SKM-1 treated with dmso at 0.1 percent for 144 hours (cell line): ENCODE measurements at regions not wholly inside any gene's neighbourhood (a gene's known extent, or its start where the extent isn't known, plus 50 kb on each side); places are given as distances from the start of the nearest gene placed in this dataset.

ENCODE experiments used
- DNase-seq: peaks from one replicate; lab custom pipeline; 2025; ENCODE audit not compliant: unreplicated experiment; lab: John Stamatoyannopoulos, UW

DNA sequence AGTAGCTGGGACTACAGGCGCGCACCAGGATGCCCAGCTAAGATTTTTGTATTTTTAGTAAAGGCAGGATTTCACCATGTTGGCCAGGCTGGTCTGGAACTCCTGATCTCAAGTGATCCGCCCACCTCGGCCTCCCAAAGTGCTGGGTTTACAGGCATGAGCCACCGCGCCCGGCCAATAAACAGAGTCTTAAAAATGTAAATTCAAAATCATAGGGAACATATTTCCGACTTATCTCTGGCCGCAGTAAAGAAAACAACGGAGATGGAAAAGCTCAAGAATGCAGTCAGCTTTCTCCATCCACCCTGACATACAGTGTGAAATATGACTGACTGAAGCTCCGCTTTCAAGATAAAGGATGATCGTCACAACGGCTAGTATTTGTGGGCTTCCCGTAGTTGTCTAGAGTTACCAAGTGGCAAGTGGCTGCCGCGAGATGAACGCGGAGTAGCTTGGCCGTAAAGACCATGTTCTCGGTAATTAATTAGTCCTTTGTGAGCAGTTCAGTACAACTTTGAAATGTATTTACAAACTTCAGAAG lies 495.1 kb upstream of the FAT1 start:
- DNase-seq = no peak

DNA sequence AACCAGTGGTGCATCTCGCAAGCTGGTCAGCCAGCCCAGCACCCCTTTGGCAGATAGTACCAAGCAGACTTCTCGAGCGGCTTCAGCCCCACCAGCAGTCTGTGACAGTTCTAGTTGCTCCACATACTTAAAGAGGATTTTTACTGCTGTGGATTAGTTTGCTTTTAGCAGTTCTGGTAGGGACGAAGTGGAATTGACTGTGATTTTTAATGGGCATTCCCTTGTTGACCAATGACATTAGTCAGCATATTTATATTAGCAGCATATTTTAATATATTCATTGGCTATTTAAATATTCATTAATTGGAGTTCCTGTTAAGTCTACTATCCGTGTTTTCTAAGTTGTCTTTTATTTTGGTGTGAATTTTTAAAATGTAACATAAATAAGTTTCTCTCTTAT lies 500.9 kb upstream of the FAT1 start:
- no peak for DNase-seq

DNA sequence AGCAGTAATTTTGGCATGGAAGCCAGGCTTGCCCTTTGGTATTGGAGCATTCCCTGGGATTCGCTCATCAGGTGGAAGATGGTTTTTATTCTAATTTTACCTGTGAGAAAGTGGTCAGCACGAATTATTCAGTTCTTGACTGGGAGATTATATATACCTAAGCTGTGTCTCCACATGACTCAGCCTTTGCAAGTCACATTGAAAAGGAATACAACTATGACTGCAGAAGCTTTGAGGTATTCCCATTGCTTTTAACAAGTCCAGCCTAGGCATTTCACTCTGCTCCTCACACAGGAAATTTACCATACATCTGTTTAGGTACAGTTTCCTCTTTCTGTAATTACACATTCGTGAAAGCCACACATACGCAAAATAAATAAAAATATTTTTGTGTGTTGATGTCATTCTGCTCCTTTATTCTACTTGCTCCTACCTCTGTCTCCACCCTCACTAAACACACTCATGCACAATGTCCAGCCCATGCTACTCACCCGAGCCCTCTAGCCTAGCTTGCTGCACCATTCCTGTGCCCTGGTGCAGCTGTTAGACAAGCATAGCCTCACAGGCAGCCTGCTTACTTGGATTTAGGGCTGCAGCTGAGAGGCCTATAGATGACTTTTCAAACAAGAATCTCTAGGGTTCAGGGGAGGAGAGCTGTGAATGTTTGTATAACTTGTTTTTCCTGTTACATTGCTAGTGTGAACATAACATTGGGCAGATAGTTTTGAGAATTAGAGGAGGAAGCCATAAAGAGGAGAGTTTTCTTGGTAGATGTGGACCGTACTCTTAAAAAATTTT lies 504.4 kb upstream of the FAT1 start:
- no peak for DNase-seq

DNA sequence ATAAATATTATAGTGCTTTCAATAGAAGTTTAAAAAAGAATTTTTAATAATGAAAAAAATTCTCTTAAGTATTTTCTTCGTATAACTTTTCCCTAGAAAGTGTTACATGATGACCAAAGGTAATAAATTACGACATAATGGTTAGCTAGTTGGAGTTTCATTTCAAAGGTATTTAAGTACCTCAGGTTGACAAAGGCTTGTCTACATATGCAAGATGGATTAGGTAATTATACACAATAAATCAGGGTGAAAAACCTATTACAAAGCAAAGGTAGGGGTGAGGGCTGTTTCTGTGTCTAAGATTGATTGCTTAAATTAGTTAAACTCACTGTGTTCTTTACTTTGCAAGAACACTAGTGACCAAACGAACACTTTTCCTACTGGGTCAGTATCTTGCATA lies 508.5 kb upstream of the FAT1 start:
- no peak for DNase-seq

DNA sequence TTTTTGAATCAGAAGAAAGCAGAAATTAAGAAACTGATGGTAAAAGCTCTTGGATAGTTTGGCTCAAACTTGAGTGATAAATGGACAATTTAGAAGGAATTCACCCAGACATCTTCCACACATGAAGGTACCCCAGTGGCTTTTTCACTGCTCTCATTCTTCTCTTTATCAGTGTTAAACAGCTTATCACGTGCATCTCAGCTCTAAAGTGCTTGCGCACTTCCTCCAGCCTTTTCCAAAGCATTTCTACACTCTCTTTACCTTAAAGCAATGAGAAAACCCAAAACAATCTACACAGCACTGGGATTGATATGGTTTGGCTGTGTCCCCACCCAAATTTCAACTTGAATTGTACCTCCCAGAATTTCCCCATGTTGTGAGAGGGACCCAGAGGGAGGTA lies 509.1 kb upstream of the FAT1 start:
- no peak for DNase-seq

DNA sequence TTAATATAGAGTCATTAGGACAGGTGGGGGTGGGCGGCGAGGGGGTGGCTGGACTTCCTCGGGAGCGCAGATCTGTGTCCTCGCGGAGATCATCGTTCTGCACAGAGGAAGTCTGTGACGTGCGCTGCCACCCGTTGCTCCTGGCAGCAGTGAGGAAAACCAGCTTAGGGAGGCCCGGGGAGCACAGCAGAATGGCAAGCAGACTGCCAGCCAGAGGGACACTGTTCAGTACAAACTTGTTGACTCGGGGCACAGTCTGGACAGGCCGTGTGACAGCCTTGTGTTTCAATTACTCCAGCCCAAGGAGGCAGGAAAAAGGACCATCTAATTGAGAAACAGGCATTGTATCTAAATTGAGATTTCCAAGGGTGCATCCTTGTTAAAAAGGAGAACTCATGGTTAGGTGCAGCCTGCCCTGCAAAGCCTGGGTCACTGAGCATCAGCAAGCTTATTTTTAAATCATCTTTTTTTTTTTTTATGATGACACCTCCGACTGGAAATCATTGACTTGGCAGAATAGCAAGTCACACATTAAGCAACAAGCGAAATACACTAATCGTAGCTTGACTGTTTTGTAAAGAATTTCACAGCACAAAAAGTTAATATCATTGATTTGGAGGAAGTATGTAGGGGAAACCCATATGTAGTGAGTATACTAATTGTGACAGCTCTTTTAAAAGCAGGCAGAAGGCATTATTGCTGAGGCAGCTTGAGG lies 512.0 kb upstream of the FAT1 start:
- no peak for DNase-seq

DNA sequence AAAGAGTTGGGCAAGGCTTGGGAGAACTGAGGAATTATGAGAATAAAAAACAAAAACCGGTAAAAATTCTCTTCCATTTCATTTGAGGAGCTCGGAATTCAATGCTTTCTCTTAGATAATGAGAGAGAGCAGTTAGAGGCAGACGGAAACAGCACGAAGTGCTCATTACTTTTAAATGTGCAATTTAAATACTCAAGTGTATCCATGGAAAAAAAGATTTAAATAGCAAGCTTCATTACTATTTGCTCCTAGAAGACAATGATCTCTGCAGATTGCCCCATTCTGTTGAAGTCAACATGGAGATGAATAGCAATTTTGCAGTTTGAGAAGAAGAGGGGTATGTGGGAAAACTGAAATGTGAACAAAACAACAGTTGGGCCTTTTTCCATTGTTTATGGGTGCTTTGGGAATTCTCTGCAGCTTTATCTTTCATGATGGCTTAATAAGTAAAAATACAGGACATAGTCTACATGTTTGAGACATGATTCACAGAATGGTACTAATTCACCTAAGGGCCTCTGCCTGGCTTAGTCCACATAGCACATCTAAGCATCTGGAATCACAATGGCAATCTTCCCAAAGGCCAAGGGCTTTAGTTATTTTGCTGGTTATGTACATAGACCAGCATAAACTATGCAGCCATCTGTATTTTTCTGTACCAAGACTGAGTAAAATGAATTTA lies 512.7 kb upstream of the FAT1 start:
- DNase-seq = no peak

DNA sequence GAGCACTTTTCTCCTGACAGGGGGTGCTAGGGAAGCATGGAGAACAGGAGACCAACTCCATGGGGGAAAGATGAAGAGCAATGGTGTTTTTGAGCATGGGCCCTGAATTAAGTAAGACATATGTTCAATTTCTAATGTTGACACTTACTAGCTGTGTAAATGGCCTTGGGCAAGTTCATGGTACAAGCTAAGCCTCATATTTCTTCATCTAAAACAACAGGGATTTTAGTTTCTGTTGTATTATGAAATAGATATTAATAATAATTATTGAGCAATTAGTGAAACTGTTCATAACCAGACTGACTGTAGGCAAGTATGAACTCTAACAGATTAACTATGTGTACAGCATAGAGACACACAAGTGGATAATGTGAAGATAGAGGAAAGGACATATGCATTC lies 515.0 kb upstream of the FAT1 start:
- no peak for DNase-seq

DNA sequence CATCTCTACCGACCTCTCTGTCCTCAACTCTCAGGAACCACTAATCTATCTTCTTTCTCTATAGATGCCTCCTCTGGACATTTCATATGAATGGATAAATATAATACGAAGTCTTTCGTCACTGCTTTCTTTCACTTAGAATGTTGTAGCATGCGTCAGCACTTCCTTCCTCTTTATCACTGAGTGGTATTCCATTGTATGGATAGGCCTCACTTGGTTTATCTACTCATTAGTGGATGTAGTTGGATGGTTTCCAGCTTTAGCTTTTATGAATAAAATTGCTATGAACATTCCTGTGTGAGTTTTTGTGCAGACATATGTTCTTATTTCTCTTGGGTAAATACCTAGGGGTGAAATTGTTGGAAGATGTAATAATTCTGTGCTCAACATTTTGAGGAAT lies 528.2 kb upstream of the FAT1 start:
- no peak for DNase-seq

DNA sequence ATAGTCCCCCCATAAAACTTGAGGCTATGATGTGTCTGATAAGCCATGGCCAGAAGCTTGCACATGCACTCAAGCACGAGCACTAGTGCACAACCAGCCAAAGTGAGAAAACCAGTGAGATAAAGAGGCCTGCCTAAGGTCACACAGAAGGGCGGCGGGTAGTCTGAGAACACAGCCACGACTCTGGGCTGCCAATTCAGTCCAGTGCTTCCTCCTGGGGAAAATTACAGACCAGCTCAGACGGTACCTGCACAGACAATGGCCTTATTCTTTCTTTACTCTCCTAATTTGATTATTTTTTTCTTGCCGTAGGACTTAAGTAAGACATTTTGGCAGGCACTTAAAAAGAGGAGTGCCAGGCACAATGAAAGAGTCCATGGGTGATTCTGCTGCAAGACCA lies 533.2 kb upstream of the FAT1 start:
- no peak for DNase-seq

DNA sequence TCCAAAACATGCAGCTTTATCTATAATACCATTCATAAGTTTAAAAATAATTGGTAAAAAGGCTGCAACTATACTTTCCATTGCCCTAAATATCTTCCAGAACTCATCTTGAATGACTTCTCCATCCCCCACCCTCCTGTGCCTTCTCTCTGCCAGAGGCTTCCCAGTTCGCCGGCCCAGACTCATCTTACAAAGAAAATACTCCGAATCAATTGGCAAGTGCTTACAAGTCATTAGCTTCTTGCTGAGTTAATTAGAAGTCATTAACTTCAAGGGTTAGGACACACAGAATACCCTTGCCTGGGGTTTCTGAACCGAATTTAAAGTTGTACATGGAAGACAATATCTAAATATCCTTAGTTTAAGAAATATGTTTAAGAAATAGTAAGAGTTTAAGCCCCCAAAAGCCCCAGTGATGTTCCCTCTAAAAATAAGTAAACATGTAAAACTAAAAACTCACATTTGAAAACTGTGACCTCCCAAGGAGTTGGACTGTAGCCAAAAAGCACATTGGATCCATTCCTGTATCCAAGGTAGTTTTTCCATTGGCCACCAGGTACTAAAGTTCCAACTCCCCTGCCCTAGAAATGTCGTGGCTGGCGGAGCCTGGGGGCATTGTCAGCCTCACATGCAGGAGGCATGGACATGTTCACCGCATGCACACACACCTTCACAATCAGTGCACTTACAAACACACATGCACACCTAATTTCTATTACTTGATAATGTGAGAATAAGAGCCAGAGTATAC lies 535.2 kb upstream of the FAT1 start:
- no peak for DNase-seq

DNA sequence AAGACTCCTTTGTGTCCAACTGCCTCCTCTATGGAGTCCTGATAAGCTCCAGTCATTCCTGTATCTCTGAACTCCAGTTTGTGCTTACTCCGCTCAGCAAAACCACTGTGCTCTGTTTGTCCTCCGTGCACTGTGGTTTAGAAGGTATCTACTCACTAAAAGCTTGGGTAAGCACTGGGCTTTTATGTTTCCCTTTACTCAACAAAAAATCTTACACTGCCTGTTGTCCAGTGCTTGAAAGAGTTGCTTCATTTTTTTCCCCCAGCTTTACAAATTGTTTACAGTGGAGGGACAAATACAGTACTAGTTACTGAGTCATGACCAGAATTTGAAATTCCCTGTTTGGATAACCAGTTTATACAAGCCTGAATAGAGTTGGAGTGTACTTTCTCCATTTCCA lies 545.3 kb upstream of the FAT1 start:
- DNase-seq = no peak

DNA sequence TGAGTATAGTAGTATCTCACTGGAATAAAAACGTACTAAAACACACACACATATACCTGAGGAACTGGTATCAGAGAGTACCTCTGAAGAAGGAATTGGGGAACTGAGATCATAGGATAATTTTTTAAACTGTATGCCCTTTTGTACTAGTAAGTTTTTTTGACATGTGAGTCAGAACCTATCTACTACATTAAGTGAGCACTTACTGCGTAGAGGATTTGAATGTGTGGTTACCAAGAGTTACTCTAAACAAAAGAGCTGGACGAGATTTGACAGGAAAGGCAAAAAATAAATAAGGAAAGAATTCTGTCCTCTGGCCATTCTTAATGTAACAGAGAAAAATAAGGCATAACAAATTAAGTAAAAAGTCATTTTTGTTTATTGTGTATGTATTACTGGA lies 546.5 kb upstream of the FAT1 start:
- DNase-seq = no peak

DNA sequence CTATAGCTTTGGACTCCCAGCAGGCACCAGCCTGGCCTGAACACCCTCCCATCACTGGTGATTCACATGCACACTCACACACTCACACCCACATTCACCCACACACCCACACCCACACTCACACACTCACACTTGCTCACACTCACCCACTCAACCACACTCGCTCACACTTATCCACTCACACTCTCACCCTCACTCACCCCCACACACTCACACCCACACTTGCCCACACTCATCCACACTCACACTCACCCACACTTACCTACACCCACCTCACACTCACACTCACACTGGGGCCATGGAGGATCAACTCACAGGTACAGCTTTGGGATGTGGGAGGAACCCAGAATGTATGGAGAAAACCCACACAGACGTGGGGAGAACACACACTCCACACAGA lies 548.2 kb upstream of the FAT1 start:
- DNase-seq = no peak

DNA sequence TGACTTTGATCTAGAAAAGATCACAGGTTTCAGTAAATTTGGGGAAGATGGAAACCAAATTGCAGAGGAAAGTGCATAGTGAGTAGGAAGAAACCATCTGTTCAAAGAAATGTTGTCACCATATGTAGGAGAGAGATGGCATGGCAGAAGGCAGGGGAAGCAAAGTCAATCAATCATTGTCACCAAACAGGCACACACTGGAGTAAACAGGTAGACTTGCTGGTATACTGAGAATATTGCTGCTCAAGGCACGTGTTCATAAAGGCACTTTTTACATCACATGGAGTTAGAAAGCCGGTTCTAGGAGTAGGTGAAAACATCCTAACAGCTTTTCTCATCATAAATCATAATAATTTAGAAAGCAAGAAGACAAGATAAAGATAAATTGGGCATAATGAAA lies 550.5 kb upstream of the FAT1 start:
- no peak for DNase-seq

DNA sequence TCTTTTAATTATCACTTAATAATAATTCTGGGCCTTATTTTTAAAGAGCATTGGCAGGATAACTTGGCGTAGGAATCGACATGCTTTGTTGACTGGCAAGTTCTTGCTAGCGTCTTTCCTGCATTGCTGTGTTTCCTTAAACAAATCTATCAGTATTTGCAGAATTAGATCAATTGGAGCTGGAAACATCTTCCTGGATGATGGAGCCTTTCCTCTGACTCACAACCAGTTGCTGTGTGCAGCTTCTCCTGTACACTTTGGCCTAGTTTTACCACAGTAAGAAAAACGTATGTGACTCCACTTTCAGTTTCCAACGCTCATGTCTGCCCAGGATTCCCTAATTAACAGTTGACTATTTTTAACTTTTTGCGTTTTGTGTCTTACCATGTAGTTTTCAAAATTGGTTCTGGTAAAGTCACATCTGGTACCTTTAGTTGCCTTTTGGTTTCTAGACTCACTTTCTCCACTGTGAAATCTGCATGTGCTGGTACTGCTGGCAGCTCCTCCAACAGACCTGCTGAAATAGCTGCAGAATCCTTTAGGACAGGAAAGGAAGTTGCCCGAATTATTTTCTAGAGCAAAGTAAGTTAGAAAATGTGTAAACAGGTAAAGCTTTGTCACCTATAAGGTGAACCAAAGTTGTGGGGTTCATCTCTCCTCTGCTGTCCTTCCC lies 553.2 kb upstream of the FAT1 start:
- DNase-seq = no peak

DNA sequence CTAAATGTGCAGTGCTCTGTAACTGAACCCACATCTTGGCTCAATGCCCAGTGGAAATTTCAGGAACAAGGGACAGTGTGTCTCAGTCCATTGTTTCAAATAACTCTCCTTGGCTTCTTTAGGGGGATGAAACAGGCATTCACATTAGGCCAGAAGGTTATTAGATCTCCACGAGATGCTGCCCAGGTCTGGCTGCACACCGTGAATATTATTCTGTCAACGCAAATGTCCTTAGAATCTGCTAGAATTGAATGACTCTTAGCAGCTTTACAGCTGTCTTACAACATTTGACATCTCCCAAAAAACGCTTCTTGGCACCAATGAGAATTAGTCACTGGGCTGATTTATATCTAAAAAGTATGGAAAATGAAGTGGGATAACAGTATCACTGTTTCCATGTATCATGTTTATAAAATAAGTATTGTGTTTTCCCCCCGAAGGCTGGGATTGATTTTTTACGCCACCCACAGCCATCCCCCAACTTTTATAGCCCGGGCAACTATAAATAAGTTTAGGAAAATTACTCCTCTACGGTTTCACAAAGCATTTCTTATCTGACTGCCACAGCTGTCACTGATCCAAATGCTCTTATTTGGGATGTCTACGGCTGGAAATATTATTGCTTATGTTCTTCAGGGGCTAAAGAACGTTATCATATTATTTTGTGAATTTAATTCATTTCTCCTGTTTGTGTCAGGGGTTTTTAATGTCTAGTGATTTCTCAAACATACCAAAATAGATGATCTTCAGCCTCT lies 559.7 kb upstream of the FAT1 start:
- DNase-seq = no peak

DNA sequence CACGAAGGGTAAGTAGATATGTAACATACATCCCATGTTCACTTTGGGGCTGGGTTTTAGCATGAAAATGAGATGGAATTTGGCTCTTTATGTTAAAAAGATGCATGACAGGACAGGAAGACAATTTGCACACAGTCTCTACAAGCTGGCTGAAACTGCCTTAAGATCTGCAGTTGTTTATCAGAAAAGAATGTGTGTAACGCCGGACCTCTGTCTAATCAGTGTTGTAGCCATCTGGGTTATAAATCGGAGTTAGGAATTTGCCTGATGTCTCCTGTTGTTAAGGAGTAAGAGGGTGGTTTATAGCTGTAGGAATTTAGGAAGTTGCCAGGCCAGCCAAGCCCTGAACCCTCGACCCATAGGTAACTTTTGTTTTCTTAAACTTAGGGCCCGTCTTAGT lies 562.9 kb upstream of the FAT1 start:
- no peak for DNase-seq

DNA sequence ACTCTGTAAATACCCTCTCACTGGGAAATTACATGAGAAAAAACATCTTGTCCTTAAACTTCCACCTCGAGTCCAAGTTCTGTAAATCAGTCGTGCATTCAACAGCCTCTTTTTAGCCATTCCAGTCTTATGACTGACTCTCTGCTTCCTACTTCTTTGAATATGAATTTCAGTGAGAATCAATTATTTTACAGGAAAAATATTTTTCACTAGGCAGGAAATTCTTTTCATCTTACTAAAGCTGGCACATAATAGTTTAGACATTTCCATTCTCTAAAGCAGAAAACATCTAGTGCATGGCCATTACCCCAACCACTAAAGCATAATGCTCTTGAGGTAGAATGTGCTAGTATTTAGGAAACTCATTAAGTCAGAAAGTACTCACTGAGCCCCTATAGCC lies 565.7 kb upstream of the FAT1 start:
- no peak for DNase-seq

DNA sequence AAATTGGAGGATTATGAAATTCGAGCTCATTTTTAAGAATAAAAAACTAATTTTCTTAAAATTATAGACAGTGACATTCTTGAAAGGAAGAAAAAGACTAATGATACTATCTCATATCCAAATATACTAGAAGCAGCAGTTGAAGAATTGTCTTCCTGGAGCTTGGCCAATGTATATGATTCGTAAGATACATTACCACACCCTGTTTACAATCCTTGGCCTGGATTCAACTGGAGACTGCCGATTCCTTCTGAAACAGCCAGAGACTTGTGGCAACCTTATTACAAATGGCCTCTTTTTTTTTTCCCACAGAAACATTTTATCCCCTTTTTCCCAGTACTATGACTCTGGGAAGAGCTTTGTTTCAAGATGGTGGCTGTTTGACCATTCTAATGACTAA lies 571.2 kb upstream of the FAT1 start:
- no peak for DNase-seq
